Central memory CD8-positive, alpha-beta T cell (primary cell): ENCODE measurements at regions not wholly inside any gene's neighbourhood (a gene's known extent, or its start where the extent isn't known, plus 50 kb on each side); places are given as distances from the start of the nearest gene placed in this dataset.

Source experiments
- ATAC-seq: fragments of 150-1000 bp; cut with Tn5 transposase; replicated peaks from 2 replicates; pipeline ENCODE4 v1.10.0; 2022; ENCODE audit warnings: mild to moderate bottlenecking, moderate FRiP score, moderate number of reproducible peaks; ENCODE audit not compliant: poor library complexity, severe bottlenecking; ENCODE audit errors: extremely low read depth
- DNase-seq, 2 donors: peaks; one replicate each; pipeline ENCODE4 v3.0.0; 2021; ENCODE audit warnings: low spot score in 2 of 2
- H3K27ac Mint-ChIP-seq: one replicate; pipeline ENCODE4 v1.8.0; 2022; ENCODE audit warnings: low read depth, mild to moderate bottlenecking, moderate library complexity, mixed read lengths
- H3K27me3 Mint-ChIP-seq: one replicate; pipeline ENCODE4 v1.8.0; 2022; ENCODE audit warnings: mixed read lengths
- H3K36me3 Mint-ChIP-seq: one replicate; pipeline ENCODE4 v1.8.0; 2022; ENCODE audit warnings: mild to moderate bottlenecking, moderate library complexity, mixed read lengths; ENCODE audit not compliant: insufficient read depth
- H3K4me1 Mint-ChIP-seq: one replicate; pipeline ENCODE4 v1.8.0; 2022; ENCODE audit warnings: mixed read lengths
- H3K4me3 Mint-ChIP-seq: one replicate; pipeline ENCODE4 v1.8.0; 2022; ENCODE audit warnings: mild to moderate bottlenecking, moderate library complexity, mixed read lengths
- H3K9me3 Mint-ChIP-seq: one replicate; pipeline ENCODE4 v1.8.0; 2022; ENCODE audit warnings: mixed read lengths

GRCh38 chr2:12348216-12348615 lies 368.5 kb upstream of the TRIB2 start:
- no peaks in the 10 kb centered on the region for H3K36me3 Mint-ChIP-seq
- ATAC-seq (no peak), DNase-seq (no peak)
- no peak overlapping the region for H3K27ac Mint-ChIP-seq
- no peaks in the 10 kb centered on the region for H3K4me1 Mint-ChIP-seq
- H3K27me3 Mint-ChIP-seq: no peaks in the 10 kb centered on the region
- peaks cover 6% of the 10 kb centered on the region for H3K9me3 Mint-ChIP-seq
- H3K4me3 Mint-ChIP-seq: no peak overlapping the region

GRCh38 chr2:12350821-12351220 lies 365.9 kb upstream of the TRIB2 start:
- no peak overlapping the region for H3K4me3 Mint-ChIP-seq
- no peak for DNase-seq
- H3K27me3 Mint-ChIP-seq: no peaks in the 10 kb centered on the region
- no peak for ATAC-seq
- no peaks in the 10 kb centered on the region for H3K36me3 Mint-ChIP-seq
- no peak overlapping the region for H3K27ac Mint-ChIP-seq
- H3K9me3 Mint-ChIP-seq: no peaks in the 10 kb centered on the region
- H3K4me1 Mint-ChIP-seq: no peaks in the 10 kb centered on the region

- Mint-ChIP-seq H3K4me3 (no peak overlapping the region), H3K27me3 (no peaks in the 10 kb centered on the region), H3K36me3 (no peaks in the 10 kb centered on the region), H3K4me1 (no peaks in the 10 kb centered on the region), H3K9me3 (no peaks in the 10 kb centered on the region), H3K27ac (no peak overlapping the region)
- ATAC-seq (no peak), DNase-seq (no peak)
Measured at GRCh38 chr2:12352889-12353288, 363.8 kb upstream of the TRIB2 start.

GRCh38 chr2:12361506-12361905 lies 355.2 kb upstream of the TRIB2 start:
- Mint-ChIP-seq H3K27ac (no peak overlapping the region), H3K27me3 (no peaks in the 10 kb centered on the region), H3K4me3 (no peak overlapping the region), H3K36me3 (no peaks in the 10 kb centered on the region), H3K9me3 (no peaks in the 10 kb centered on the region), H3K4me1 (no peaks in the 10 kb centered on the region)
- ATAC-seq (no peak), DNase-seq (no peak)

GRCh38 chr2:12363138-12363537 lies 353.6 kb upstream of the TRIB2 start:
- no peak overlapping the region for H3K27ac Mint-ChIP-seq
- H3K9me3 Mint-ChIP-seq: no peaks in the 10 kb centered on the region
- no peak for ATAC-seq
- H3K4me3 Mint-ChIP-seq: no peak overlapping the region
- DNase-seq: no peak
- H3K4me1 Mint-ChIP-seq: no peaks in the 10 kb centered on the region
- H3K27me3 Mint-ChIP-seq: no peaks in the 10 kb centered on the region
- no peaks in the 10 kb centered on the region for H3K36me3 Mint-ChIP-seq

GRCh38 chr2:12363569-12363968 lies 353.2 kb upstream of the TRIB2 start:
- H3K27me3 Mint-ChIP-seq: no peaks in the 10 kb centered on the region
- H3K36me3 Mint-ChIP-seq: no peaks in the 10 kb centered on the region
- ATAC-seq (no peak), DNase-seq (no peak)
- H3K4me1 Mint-ChIP-seq: no peaks in the 10 kb centered on the region
- H3K27ac Mint-ChIP-seq: no peak overlapping the region
- H3K4me3 Mint-ChIP-seq: no peak overlapping the region
- no peaks in the 10 kb centered on the region for H3K9me3 Mint-ChIP-seq

- Mint-ChIP-seq H3K4me1 (no peaks in the 10 kb centered on the region), H3K36me3 (peaks cover 2% of the 10 kb centered on the region), H3K4me3 (no peak overlapping the region), H3K9me3 (no peaks in the 10 kb centered on the region), H3K27ac (no peak overlapping the region), H3K27me3 (no peaks in the 10 kb centered on the region)
- ATAC-seq (no peak), DNase-seq (no peak)
Measured at GRCh38 chr2:12369566-12369965, 347.2 kb upstream of the TRIB2 start.

- no peaks in the 10 kb centered on the region for H3K27me3 Mint-ChIP-seq
- no peaks in the 10 kb centered on the region for H3K9me3 Mint-ChIP-seq
- ATAC-seq (no peak), DNase-seq (no peak)
- peaks cover 8% of the 10 kb centered on the region for H3K4me1 Mint-ChIP-seq
- no peak overlapping the region for H3K4me3 Mint-ChIP-seq
- H3K36me3 Mint-ChIP-seq: peaks cover 2% of the 10 kb centered on the region
- peak overlapping the region; percentile 61 for H3K27ac Mint-ChIP-seq
Measured at GRCh38 chr2:12376025-12376424, 340.7 kb upstream of the TRIB2 start.

- no peaks in the 10 kb centered on the region for H3K27me3 Mint-ChIP-seq
- peaks cover 8% of the 10 kb centered on the region for H3K4me1 Mint-ChIP-seq
- no peak overlapping the region for H3K4me3 Mint-ChIP-seq
- no peaks in the 10 kb centered on the region for H3K36me3 Mint-ChIP-seq
- ATAC-seq (no peak), DNase-seq (no peak)
- H3K9me3 Mint-ChIP-seq: no peaks in the 10 kb centered on the region
- H3K27ac Mint-ChIP-seq: no peak overlapping the region
Measured at GRCh38 chr2:12379143-12379542, 337.6 kb upstream of the TRIB2 start.

- H3K9me3 Mint-ChIP-seq: no peaks in the 10 kb centered on the region
- H3K36me3 Mint-ChIP-seq: no peaks in the 10 kb centered on the region
- no peak overlapping the region for H3K4me3 Mint-ChIP-seq
- H3K27ac Mint-ChIP-seq: no peak overlapping the region
- ATAC-seq: no peak
- DNase-seq: no peak
- H3K27me3 Mint-ChIP-seq: no peaks in the 10 kb centered on the region
- H3K4me1 Mint-ChIP-seq: no peaks in the 10 kb centered on the region
Measured at GRCh38 chr2:12381543-12382325, 335.0 kb upstream of the TRIB2 start.

GRCh38 chr2:12382366-12382765 lies 334.4 kb upstream of the TRIB2 start:
- H3K36me3 Mint-ChIP-seq: no peaks in the 10 kb centered on the region
- DNase-seq (no peak), ATAC-seq (no peak)
- H3K4me3 Mint-ChIP-seq: no peak overlapping the region
- H3K27me3 Mint-ChIP-seq: no peaks in the 10 kb centered on the region
- H3K27ac Mint-ChIP-seq: no peak overlapping the region
- no peaks in the 10 kb centered on the region for H3K4me1 Mint-ChIP-seq
- H3K9me3 Mint-ChIP-seq: no peaks in the 10 kb centered on the region

GRCh38 chr2:12389344-12390045 lies 327.2 kb upstream of the TRIB2 start:
- no peak for DNase-seq
- no peak overlapping the region for H3K27ac Mint-ChIP-seq
- peaks cover 8% of the 10 kb centered on the region for H3K27me3 Mint-ChIP-seq
- no peaks in the 10 kb centered on the region for H3K36me3 Mint-ChIP-seq
- ATAC-seq: no peak
- H3K4me3 Mint-ChIP-seq: no peak overlapping the region
- H3K4me1 Mint-ChIP-seq: no peaks in the 10 kb centered on the region
- no peaks in the 10 kb centered on the region for H3K9me3 Mint-ChIP-seq

- H3K9me3 Mint-ChIP-seq: no peaks in the 10 kb centered on the region
- no peak overlapping the region for H3K27ac Mint-ChIP-seq
- ATAC-seq (no peak), DNase-seq (no peak)
- no peaks in the 10 kb centered on the region for H3K36me3 Mint-ChIP-seq
- H3K4me3 Mint-ChIP-seq: no peak overlapping the region
- H3K4me1 Mint-ChIP-seq: no peaks in the 10 kb centered on the region
- peaks cover 8% of the 10 kb centered on the region for H3K27me3 Mint-ChIP-seq
Measured at GRCh38 chr2:12391116-12391515, 325.6 kb upstream of the TRIB2 start.
